ENCODE measurements at regions not wholly inside any gene's neighbourhood (a gene's known extent, or its start where the extent isn't known, plus 50 kb on each side); places are given as distances from the start of the nearest gene placed in this dataset.

DNA sequence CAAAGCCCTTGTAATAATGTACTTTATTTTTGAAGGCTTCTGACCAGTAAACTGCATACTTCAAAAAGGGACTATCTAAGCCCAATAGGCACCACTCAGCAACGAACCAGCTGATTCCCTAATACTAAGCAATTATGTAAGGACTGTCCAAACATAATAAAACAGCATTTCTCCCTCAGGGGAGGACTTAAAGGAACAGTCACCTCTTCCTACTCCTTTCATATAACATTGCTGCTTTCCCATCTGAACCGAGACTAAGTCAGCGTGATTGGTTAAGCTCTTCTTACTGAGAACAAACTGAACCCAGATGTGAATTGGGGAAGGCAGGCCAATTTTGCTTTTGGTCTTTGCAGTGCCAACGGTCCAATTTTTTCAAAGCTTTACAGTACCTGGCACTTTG, 420.0 kb downstream of the METTL15 start:
- DNase-seq, result no peak
- Histone ChIP-seq H3K4me3 (no peak overlapping the region), H3K36me3 (no peaks in the 10 kb centered on the region), H3K27me3 (no peaks in the 10 kb centered on the region), H3K9me3 (peaks cover 25% of the 10 kb centered on the region)

DNA sequence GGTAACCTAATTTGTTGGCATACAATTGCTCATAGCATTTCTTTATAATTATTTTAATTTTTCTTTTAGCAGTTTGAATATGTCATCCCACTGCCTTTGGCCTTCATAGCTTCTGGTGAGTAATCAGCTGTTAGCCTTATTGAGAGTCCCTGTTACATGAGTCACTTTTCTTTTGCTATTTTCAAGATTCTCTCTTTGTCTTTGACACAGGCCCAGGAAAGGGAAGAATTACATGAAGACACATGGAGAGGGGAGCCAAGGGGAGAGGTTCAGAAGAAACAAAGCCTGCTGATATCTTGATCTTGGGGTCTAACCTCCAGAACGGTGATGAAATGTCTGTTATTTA, 418.2 kb downstream of the METTL15 start:
- Histone ChIP-seq H3K27me3 (no peaks in the 10 kb centered on the region), H3K36me3 (no peaks in the 10 kb centered on the region), H3K4me3 (no peak overlapping the region), H3K9me3 (peaks cover 25% of the 10 kb centered on the region)
- DNase-seq, result no peak

DNA sequence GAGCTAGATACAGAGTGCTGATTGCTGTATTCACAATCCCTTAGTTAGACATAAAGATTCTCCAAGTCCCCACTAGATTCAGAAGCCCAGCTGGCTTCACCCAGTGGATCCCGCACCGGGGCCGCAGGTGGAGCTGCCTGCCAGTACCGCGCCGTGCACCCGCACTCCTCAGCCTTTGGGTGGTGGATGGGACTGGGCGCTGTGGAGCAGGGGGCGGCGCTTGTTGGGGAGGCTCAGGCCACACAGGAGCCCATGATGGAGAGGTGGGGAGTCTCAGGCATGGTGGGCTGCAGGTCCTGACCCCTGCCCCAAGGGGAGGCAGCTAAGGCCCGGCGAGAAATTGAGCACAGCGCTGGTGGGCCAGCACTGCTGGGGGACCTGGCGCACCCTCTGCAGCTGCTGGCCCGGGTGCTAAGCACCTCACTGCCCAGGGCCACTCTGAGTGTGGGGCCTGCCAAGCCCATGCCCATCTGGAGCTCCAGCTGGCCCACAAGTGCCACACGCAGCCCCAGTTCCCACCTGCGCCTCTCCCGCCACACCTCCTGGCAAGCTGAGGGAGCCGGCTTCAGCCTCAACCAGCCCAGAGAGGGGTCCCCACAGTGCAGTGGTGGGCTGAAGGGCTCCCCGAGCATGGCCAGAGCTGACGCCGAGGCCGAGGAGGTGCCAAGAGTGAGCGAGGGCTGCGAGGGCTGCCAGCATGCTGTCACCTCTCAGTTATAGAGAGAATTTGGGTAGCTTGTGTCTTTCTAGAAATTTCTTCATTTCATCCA, 417.6 kb downstream of the METTL15 start:
- H3K9me3 ChIP-seq, result peaks cover 25% of the 10 kb centered on the region

DNA sequence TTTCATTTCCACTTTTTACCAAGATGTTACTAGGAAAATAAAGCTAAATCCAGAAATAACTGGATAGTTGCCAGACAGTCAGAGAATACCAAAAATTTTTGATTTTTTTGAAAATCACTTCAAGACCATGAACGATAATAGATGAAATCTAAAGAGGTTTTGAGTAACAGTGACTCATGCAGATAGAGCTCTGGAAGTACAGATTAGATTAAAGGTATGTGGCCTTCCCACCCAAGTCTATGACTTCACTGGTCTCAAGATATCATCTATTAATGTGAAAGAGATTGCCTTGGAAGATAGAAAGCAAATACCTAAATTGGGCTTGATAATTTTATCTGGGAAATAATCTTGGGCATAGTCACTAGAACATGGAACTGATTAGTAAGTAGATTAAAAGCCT, 415.9 kb downstream of the METTL15 start:
- Histone ChIP-seq H3K27me3 (no peaks in the 10 kb centered on the region), H3K9me3 (peaks cover 25% of the 10 kb centered on the region)
- DNase-seq, result no peak

More for the DNA sequence above, 417.6 kb downstream of the METTL15 start:
- no peak for DNase-seq
- Histone ChIP-seq H3K27me3 (no peaks in the 10 kb centered on the region), H3K4me3 (no peak overlapping the region), H3K36me3 (no peaks in the 10 kb centered on the region)

DNA sequence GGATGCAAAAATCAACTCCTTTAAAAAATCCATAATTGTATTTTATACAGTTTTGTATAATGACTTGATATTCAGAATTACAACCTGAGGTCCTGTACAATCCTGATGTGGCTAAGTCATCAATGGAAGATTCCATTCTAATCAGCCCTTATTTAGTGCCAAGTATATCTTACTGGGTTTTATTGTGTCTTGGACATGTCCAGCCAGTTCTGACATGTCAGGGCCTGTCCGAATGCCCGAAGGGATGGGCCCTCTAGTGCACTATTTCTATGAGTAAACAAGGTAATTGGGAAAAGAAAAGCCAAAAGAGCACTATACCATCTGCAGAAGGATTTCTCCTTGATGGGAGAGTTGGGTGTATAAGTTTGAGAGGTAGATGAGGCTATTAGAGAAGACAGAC, 412.9 kb downstream of the METTL15 start:
- no peak overlapping the region for H3K4me3 ChIP-seq
- DNase-seq, result peak; percentile 13
- peaks cover 6% of the 10 kb centered on the region; the same call in 1 of the 2 replicates for H3K9me3 ChIP-seq
- no peaks in the 10 kb centered on the region for H3K36me3 ChIP-seq
- H3K27me3 ChIP-seq, result no peaks in the 10 kb centered on the region

More for the DNA sequence above, 415.9 kb downstream of the METTL15 start:
- Histone ChIP-seq H3K36me3 (no peaks in the 10 kb centered on the region), H3K4me3 (no peak overlapping the region)

DNA sequence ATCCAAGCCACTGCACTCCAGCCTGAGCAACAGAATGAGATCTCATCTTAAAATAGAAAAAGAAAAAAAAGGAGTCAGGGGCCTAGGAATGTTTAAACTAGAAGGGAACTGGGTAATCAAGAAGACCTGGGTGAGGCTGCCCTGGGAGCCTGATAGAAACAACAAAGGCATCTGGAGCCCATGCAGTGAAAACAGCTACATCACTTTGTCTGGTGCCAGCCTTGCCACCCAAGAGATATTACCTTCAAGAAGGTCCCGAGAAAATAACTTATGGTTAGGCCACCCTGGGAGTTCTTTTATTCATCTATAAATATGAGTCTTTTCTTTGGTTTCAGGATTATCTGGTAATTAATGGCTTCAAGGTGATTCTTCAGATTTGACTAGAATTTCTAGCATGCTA, 412.1 kb downstream of the METTL15 start:
- no peak for DNase-seq
- Histone ChIP-seq H3K9me3 (peaks cover 6% of the 10 kb centered on the region; the same call in 1 of the 2 replicates), H3K27me3 (no peaks in the 10 kb centered on the region), H3K36me3 (no peaks in the 10 kb centered on the region), H3K4me3 (no peak overlapping the region)

DNA sequence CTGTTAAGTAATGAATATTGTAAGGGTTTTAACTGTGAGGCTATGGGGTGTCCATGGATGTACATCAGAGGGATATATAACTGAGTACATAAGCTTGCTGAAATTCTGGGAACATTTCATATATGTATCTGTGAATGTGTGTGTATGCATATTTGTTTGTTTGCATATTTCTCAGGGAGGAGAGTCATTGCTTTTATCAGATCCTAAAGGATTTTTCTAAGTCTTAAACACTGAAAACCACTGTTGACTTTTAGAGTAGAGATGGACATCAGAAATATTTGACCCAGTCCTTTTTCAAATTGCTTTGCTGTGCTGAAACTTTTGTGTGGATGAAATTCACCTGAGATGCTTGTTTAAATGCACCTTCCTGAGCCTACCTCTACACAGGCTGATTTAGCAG, 410.6 kb downstream of the METTL15 start:
- Histone ChIP-seq H3K36me3 (no peaks in the 10 kb centered on the region), H3K9me3 (no peaks in the 10 kb centered on the region), H3K4me3 (no peak overlapping the region), H3K27me3 (no peaks in the 10 kb centered on the region)
- no peak for DNase-seq

DNA sequence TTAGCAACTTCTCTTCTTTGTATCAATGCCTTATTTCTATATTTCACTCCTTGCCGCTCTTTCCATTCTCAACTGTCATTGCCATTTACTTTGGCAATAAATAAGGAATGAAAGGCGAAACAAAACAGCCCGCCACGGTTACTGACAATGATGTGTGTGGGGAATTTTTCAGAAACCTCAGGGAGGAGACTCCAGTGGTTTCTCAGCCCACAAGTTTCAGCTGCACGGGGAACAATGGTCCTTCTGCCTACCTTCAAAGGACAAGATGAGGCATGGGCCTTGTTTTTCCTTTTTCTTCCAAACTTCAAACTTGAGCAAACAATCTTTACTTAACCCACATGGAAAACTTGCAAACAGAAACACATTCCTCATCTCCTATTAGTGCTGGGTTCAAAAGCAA, 409.4 kb downstream of the METTL15 start:
- Histone ChIP-seq H3K4me3 (no peak overlapping the region), H3K9me3 (no peaks in the 10 kb centered on the region), H3K27me3 (no peaks in the 10 kb centered on the region), H3K36me3 (no peaks in the 10 kb centered on the region)
- DNase-seq, result no peak

DNA sequence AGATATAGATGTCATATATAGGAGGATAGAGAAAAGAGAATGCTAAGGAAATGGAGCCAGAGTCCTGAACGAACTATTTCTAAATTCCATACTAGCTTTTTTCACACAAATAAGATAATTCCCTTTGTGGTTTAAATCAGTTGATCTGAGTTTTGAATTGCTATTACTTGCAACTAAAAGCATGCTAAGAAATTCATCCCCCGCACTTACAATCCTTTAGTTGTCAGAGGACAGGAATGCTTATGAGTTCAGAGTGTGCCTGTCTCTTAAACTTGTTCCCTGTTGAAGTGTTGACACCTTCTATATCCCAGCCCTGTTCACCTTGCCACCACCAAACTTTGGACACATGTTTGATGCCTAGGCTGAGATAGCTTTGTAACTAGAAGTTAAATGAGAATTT, 406.2 kb downstream of the METTL15 start:
- Histone ChIP-seq H3K9me3 (no peaks in the 10 kb centered on the region), H3K4me3 (no peak overlapping the region), H3K27me3 (no peaks in the 10 kb centered on the region), H3K36me3 (no peaks in the 10 kb centered on the region)
- no peak for DNase-seq

DNA sequence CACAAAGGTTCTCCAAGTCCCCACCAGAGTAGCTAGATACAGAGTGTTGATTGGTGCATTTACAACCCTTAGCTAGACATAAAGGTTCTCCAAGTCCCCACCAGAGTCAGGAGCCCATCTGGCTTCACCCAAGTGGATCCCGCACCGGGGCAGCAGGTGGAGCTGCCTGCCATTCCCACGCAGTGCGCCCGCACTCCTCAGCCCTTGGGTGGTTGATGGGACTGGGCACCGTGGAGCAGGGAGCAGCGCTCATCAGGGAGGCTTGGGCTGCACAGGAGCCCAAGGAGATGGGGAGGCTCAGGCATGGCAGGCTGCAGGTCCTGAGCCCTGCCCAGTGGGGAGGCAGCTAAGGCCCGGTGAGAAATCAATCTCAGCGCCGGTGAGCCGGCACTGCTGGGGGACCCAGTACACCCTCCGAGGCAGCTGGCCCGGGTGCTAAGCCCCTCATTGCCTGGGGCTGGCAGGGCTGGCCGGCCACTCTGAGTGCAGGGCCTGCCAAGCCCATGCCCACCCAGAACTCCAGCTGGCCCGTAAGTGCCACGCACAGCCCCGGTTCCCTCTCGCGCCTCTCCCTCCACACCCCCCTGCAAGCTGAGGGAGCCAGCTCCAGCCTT, 404.1 kb downstream of the METTL15 start:
- H3K4me3 ChIP-seq, result no peak overlapping the region
- DNase-seq, result no peak
- no peaks in the 10 kb centered on the region for H3K27me3 ChIP-seq
- H3K9me3 ChIP-seq, result no peaks in the 10 kb centered on the region
- H3K36me3 ChIP-seq, result no peaks in the 10 kb centered on the region

DNA sequence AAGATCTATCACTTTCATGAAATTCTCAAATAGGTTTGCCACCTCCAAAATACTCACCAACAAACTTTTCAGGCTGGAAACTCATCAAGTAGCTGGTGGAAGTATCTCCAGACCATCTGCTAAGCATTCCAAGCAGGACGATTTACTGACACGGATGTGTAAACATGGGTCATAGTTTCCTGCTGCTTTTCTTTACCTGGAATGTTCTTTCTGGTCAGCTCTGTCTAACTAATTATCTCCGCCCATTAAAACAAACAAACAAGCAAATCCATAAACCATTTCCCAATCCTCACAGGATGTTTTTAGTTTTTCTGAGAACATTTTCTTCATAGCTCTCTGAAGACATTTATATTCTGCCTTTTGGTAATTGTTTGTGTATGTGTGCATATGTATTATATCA, 397.0 kb downstream of the METTL15 start:
- H3K9me3 ChIP-seq, result no peaks in the 10 kb centered on the region
- DNase-seq, result no peak
- H3K36me3 ChIP-seq, result no peaks in the 10 kb centered on the region
- H3K27me3 ChIP-seq, result no peaks in the 10 kb centered on the region
- no peak overlapping the region for H3K4me3 ChIP-seq

DNA sequence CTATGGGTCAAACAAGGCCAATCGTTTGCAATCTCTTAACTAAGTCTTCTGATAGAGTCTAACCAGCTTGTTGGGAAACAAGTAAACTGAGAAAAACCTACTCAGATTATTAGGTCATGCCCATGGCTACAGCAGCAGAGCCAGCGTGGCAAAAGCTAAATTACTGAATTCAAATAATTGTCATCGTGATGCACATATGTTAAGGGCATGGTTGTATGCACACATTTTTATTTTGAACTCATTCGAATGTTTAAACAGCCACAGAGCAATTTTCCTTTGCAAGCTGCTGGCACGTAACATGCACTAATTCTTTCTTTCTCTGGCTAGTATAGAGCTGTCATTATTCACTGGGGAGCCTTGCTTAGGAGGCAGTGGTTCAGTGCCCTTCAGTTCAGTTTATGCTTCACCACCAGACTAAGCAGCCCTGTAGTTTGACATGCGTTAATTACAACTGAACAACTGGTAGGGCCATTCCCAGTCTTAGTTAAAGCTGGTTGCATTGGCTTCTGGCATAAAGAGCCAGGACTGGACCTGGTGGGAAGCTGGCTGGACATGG, 396.4 kb downstream of the METTL15 start:
- H3K27me3 ChIP-seq, result no peaks in the 10 kb centered on the region
- H3K9me3 ChIP-seq, result no peaks in the 10 kb centered on the region
- H3K36me3 ChIP-seq, result no peaks in the 10 kb centered on the region
- no peak for DNase-seq
- no peak overlapping the region for H3K4me3 ChIP-seq

DNA sequence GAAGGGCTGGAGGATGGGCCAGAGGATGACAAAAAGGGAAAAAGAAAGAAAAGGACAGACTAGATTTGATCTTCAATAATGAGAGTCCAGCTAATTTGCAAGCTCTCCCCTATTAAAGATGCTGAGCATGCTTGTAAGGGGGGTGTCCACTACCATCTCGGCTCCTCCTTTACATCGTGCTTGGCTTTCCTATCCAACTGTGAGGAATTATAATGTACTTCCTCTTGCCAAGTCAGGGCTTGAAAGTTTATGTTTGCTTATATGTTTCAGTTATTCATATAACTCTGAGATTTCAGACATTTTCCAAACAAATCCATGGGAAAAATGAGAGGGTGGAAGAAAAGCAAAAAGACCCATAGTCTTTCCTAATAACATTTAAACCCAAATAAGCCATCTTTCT, 387.1 kb downstream of the METTL15 start:
- Histone ChIP-seq H3K36me3 (no peaks in the 10 kb centered on the region; the same call in 1 of the 2 replicates), H3K4me3 (no peak overlapping the region), H3K27me3 (no peaks in the 10 kb centered on the region), H3K9me3 (no peaks in the 10 kb centered on the region)
- DNase-seq, result no peak

DNA sequence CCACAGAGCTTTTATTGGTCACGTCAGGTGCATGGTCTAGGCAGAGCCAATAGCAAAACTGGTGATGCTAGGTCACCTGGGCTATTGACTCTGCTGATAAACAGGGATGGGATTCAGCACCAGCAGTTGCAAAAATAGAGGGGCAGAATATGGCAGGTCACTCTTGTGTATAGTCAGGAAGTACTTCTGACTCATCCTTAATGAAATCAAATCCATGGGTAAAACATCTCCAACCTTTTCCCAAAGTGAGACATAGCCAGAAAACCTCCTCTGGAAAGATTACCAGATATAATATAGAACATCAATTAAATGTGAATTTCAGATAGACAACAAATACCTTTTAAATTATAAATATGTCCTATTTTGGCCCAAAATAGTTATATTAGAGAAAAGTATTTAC, 383.2 kb downstream of the METTL15 start:
- H3K9me3 ChIP-seq, result no peaks in the 10 kb centered on the region
- DNase-seq, result no peak
- no peaks in the 10 kb centered on the region for H3K27me3 ChIP-seq
- no peaks in the 10 kb centered on the region; the same call in 1 of the 2 replicates for H3K36me3 ChIP-seq
- H3K4me3 ChIP-seq, result no peak overlapping the region

DNA sequence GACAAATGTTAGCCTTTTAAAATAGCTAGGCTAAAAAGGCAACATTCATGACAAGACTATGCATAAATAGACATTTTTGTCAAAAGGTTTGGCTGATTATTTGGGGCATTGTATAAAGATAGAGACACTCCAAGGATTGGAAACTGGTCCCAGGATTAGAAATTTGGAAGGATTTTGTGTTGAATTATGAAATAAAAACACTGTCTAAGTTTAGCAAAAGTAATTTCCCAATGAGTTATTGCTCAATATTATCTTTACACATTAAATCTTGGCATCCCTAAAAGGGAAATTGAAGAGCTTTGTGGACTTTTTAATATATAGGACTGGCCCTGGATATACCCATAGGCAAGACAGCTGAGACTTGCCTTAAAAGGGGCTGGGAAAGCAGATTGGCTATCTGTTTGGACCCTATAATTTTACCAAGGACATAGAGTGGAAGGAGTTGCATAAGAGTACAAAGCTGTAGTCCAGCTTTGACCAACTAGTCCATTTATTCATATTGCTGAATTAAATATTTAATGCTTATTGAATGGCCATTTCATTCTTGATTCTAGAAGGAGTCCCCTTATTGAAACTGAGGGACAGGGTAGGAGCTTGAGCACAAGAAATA, 382.7 kb downstream of the METTL15 start:
- no peak for DNase-seq
- H3K27me3 ChIP-seq, result no peaks in the 10 kb centered on the region
- H3K36me3 ChIP-seq, result no peaks in the 10 kb centered on the region; the same call in 1 of the 2 replicates
- H3K4me3 ChIP-seq, result no peak overlapping the region
- H3K9me3 ChIP-seq, result no peaks in the 10 kb centered on the region

DNA sequence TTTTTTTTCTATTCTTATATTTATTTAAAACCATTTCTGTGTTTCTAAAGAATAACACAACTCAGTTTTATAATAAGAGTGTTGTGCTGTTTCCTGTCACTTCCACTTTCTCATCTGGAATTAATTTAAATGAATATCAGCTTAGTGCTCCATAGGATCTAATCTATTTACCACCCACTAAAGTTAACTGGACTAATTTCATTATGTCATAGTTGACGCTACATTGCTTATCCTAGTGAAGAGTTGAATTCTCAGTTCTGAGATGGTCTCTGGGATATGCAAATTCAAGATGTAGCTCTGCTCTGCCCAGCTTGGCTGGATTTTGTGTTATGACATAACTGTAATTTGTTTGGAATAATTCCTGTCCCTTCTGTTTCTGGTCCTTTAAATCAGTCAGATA, 380.1 kb downstream of the METTL15 start:
- DNase-seq, result no peak
- Histone ChIP-seq H3K27me3 (no peaks in the 10 kb centered on the region), H3K36me3 (no peaks in the 10 kb centered on the region; the same call in 1 of the 2 replicates), H3K4me3 (no peak overlapping the region), H3K9me3 (no peaks in the 10 kb centered on the region)

DNA sequence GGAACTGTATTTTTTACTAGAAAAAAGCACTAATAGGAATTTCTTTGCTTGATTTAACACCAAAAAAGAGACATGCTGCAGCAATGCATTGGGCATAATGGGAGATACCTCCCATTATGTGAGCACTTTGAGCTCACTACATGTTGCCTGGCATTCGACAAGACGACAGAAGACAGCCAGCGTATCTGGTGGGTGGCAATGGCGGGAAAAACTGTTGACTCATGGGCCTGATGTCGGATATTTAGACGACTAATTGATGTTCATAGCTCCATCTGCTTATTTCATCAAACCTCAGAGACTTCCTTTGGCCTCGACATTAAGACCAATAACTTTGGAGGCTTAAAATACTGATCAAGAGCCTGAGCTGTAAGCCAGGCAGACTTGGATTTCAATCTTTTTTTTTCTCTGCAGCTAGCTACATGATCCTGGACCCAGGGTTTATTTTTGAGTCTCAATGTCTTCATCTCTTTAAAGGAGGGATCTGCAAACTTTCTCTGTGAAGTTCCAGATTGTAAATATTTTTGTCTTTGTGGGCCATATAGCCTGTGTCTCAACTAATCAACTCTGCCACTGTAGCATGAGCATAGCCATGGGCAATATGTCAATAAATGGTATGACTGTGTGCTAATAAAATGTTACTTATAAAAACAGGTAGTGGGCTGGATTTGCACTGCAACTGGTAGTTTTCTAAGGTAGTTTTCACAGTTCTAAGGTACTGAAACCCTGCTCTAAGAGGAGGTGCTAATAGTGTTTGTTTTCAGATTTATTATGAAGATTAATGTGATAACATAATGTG, 375.1 kb downstream of the METTL15 start:
- no peaks in the 10 kb centered on the region for H3K27me3 ChIP-seq
- H3K36me3 ChIP-seq, result no peaks in the 10 kb centered on the region
- H3K9me3 ChIP-seq, result no peaks in the 10 kb centered on the region
- DNase-seq, result no peak
- no peak overlapping the region for H3K4me3 ChIP-seq
